Muscle layer of duodenum (tissue), 2 donors: ENCODE measurements at regions not wholly inside any gene's neighbourhood (a gene's known extent, or its start where the extent isn't known, plus 50 kb on each side); places are given as distances from the start of the nearest gene placed in this dataset.

Experiments
- H3K27ac ChIP-seq: one replicate; pipeline ENCODE4 v1.7.0; 2013; ENCODE audit warnings: mild to moderate bottlenecking, low read length
- H3K27me3 ChIP-seq: one replicate; pipeline ENCODE4 v1.7.0; 2013; ENCODE audit warnings: low read depth, mild to moderate bottlenecking, control low read depth, low read length
- H3K36me3 ChIP-seq, 2 donors: one replicate each; pipeline ENCODE4 v1.7.0; 2013; ENCODE audit warnings: low read length in 2 of 2, control low read depth in 1 of 2, mild to moderate bottlenecking in 1 of 2; ENCODE audit not compliant: insufficient read depth in 2 of 2, control insufficient read depth in 1 of 2
- H3K4me1 ChIP-seq, 2 donors: one replicate each; pipeline ENCODE4 v1.7.0; 2013; ENCODE audit warnings: low read length in 2 of 2, mild to moderate bottlenecking in 2 of 2, control low read depth in 1 of 2, moderate library complexity in 1 of 2; ENCODE audit not compliant: insufficient read depth in 2 of 2, control insufficient read depth in 1 of 2
- H3K4me3 ChIP-seq, 2 donors: one replicate each; pipeline ENCODE4 v1.7.0; 2013; ENCODE audit warnings: low read length in 2 of 2, low read depth in 1 of 2, mild to moderate bottlenecking in 1 of 2
- H3K9me3 ChIP-seq, 2 donors: one replicate each; pipeline ENCODE4 v1.7.0; 2013; ENCODE audit warnings: low read length in 2 of 2, control low read depth in 1 of 2, mild to moderate bottlenecking in 1 of 2; ENCODE audit not compliant: control insufficient read depth in 1 of 2
- donor health status: healthy.

- no peaks in the 10 kb centered on the region for H3K27me3 ChIP-seq
- H3K4me3 ChIP-seq: no peak overlapping the region
- no peaks in the 10 kb centered on the region for H3K9me3 ChIP-seq
- no peaks in the 10 kb centered on the region for H3K4me1 ChIP-seq
- H3K36me3 ChIP-seq: no peaks in the 10 kb centered on the region
- no peak overlapping the region for H3K27ac ChIP-seq
These were observed 1192.8 kb upstream of the CADM2 start for GRCh38 chr3:83765956-83766355.

GRCh38 chr3:83769791-83770663 is 1188.8 kb upstream of the CADM2 start:
- Histone ChIP-seq H3K4me1 (no peaks in the 10 kb centered on the region), H3K4me3 (no peak overlapping the region), H3K9me3 (no peaks in the 10 kb centered on the region), H3K27me3 (no peaks in the 10 kb centered on the region), H3K36me3 (no peaks in the 10 kb centered on the region), H3K27ac (no peak overlapping the region)

- no peak overlapping the region for H3K4me3 ChIP-seq
- H3K4me1 ChIP-seq: no peaks in the 10 kb centered on the region
- H3K27ac ChIP-seq: no peak overlapping the region
- no peaks in the 10 kb centered on the region for H3K27me3 ChIP-seq
- no peaks in the 10 kb centered on the region for H3K9me3 ChIP-seq
- no peaks in the 10 kb centered on the region for H3K36me3 ChIP-seq
These were observed 1188.0 kb upstream of the CADM2 start for GRCh38 chr3:83770664-83771402.

- Histone ChIP-seq H3K4me3 (no peak overlapping the region), H3K27me3 (no peaks in the 10 kb centered on the region), H3K9me3 (no peaks in the 10 kb centered on the region), H3K27ac (no peak overlapping the region), H3K36me3 (no peaks in the 10 kb centered on the region), H3K4me1 (no peaks in the 10 kb centered on the region)
These were observed 1156.0 kb upstream of the CADM2 start for GRCh38 chr3:83802801-83803200.

GRCh38 chr3:83807511-83807910 is 1151.3 kb upstream of the CADM2 start:
- no peaks in the 10 kb centered on the region for H3K9me3 ChIP-seq

GRCh38 chr3:83813176-83813575 is 1145.6 kb upstream of the CADM2 start:
- Histone ChIP-seq H3K27ac (no peak overlapping the region), H3K9me3 (no peaks in the 10 kb centered on the region), H3K27me3 (no peaks in the 10 kb centered on the region), H3K4me1 (no peaks in the 10 kb centered on the region), H3K36me3 (no peaks in the 10 kb centered on the region), H3K4me3 (no peak overlapping the region)

More at GRCh38 chr3:83807511-83807910, 1151.3 kb upstream of the CADM2 start:
- no peaks in the 10 kb centered on the region for H3K4me1 ChIP-seq
- H3K4me3 ChIP-seq: no peak overlapping the region
- H3K36me3 ChIP-seq: no peaks in the 10 kb centered on the region
- H3K27ac ChIP-seq: no peak overlapping the region
- H3K27me3 ChIP-seq: no peaks in the 10 kb centered on the region

- Histone ChIP-seq H3K4me1 (no peaks in the 10 kb centered on the region), H3K36me3 (no peaks in the 10 kb centered on the region), H3K9me3 (no peaks in the 10 kb centered on the region), H3K4me3 (no peak overlapping the region), H3K27me3 (no peaks in the 10 kb centered on the region), H3K27ac (no peak overlapping the region)
These were observed 1142.1 kb upstream of the CADM2 start for GRCh38 chr3:83816653-83817052.

GRCh38 chr3:83821506-83821905 is 1137.3 kb upstream of the CADM2 start:
- Histone ChIP-seq H3K4me1 (no peaks in the 10 kb centered on the region), H3K4me3 (no peak overlapping the region), H3K27ac (no peak overlapping the region), H3K36me3 (no peaks in the 10 kb centered on the region), H3K27me3 (no peaks in the 10 kb centered on the region), H3K9me3 (no peaks in the 10 kb centered on the region)

- no peaks in the 10 kb centered on the region for H3K9me3 ChIP-seq
- H3K27me3 ChIP-seq: no peaks in the 10 kb centered on the region
- H3K4me3 ChIP-seq: no peak overlapping the region
- no peak overlapping the region for H3K27ac ChIP-seq
- no peaks in the 10 kb centered on the region for H3K4me1 ChIP-seq
- no peaks in the 10 kb centered on the region for H3K36me3 ChIP-seq
These were observed 1135.7 kb upstream of the CADM2 start for GRCh38 chr3:83823095-83823494.

GRCh38 chr3:83835040-83835439 is 1123.7 kb upstream of the CADM2 start:
- Histone ChIP-seq H3K27ac (no peak overlapping the region), H3K4me3 (no peak overlapping the region), H3K36me3 (no peaks in the 10 kb centered on the region), H3K4me1 (no peaks in the 10 kb centered on the region), H3K27me3 (no peaks in the 10 kb centered on the region), H3K9me3 (peaks cover 3% of the 10 kb centered on the region in 2 donors)

- Histone ChIP-seq H3K9me3 (peaks cover 0 to 3% of the 10 kb centered on the region in 2 donors), H3K36me3 (no peaks in the 10 kb centered on the region), H3K27me3 (no peaks in the 10 kb centered on the region), H3K4me1 (no peaks in the 10 kb centered on the region), H3K27ac (no peak overlapping the region), H3K4me3 (no peak overlapping the region)
These were observed 1116.3 kb upstream of the CADM2 start for GRCh38 chr3:83842511-83842910.
